ENCODE measurements at regions not wholly inside any gene's neighbourhood (a gene's known extent, or its start where the extent isn't known, plus 50 kb on each side); places are given as distances from the start of the nearest gene placed in this dataset.

DNA sequence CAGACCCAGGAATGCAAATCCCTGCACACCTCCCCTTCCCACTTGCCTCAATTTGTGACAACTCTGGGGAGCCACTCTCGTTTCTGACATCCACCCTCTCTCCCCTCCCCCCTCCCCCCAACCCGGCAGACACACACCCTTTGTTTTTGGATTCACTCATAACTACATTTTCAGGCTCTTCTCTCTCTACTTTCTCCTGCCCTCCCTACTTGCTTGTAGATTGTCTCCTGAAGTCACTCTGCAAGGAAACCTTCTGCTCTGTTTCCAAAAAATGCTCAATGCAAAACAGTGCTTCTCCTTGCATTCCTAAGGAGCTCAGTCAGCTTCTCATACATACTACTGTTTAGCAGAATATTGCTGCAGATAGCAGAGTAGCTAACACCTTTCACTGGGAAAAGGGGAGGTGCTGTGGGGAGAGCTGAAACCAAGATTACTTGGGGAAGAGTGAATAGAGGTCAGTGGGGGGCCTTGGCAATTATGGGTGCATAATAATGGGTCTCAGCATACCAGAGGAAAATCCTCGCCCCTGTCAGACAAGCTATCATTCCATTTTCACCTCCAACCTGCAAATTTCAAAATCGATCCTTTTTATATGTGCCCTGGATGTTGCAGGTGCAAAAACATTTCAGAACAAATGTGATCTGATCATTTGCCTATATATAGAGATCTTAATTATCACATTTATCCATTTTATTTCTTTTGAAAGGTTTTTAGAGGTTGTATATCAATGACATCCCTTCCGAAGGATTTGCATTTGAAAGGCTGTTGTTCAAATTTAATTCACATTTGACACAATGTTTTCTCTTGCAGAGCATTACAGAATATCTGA is 1860.7 kb upstream of the WWC1 start:
- TF ChIP-seq, protein P1, sequence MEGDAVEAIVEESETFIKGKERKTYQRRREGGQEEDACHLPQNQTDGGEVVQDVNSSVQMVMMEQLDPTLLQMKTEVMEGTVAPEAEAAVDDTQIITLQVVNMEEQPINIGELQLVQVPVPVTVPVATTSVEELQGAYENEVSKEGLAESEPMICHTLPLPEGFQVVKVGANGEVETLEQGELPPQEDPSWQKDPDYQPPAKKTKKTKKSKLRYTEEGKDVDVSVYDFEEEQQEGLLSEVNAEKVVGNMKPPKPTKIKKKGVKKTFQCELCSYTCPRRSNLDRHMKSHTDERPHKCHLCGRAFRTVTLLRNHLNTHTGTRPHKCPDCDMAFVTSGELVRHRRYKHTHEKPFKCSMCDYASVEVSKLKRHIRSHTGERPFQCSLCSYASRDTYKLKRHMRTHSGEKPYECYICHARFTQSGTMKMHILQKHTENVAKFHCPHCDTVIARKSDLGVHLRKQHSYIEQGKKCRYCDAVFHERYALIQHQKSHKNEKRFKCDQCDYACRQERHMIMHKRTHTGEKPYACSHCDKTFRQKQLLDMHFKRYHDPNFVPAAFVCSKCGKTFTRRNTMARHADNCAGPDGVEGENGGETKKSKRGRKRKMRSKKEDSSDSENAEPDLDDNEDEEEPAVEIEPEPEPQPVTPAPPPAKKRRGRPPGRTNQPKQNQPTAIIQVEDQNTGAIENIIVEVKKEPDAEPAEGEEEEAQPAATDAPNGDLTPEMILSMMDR (IDR thresholded peaks at IDR 0.05), result no peak
- no peak for TF ChIP-seq POLR2A (IDR thresholded peaks at IDR 0.05)
